HL-60 (cell line): ENCODE measurements at regions not wholly inside any gene's neighbourhood (a gene's known extent, or its start where the extent isn't known, plus 50 kb on each side); places are given as distances from the start of the nearest gene placed in this dataset.

Experiments used
- DNase-seq, 2 experiments: peaks; one replicate each; pipeline ENCODE4 v3.0.0-alpha.2; 2010 to 2020; ENCODE audit warnings: low read depth in 1 of 2, low spot score in 1 of 2
- H3K27ac ChIP-seq: fragments of 250-450 bp; sonication (Bioruptor Pico); replicated peaks from 2 replicates; pipeline ENCODE4 v1.5.1; 2020; ENCODE audit warnings: mild to moderate bottlenecking, moderate library complexity
- H3K27me3 ChIP-seq: fragments of 250-450 bp; sonication (Bioruptor Pico); 2 replicates; pipeline ENCODE4 v1.5.1; 2021; ENCODE audit warnings: mild to moderate bottlenecking, moderate library complexity; ENCODE audit not compliant: insufficient read depth, poor library complexity, severe bottlenecking
- H3K4me3 ChIP-seq: replicated peaks from 2 replicates; pipeline ENCODE4 v1.5.1; 2011; ENCODE audit warnings: mild to moderate bottlenecking, control low read depth, low read length; ENCODE audit not compliant: insufficient read depth
- CTCF ChIP-seq: IDR thresholded peaks from one replicate; pipeline ENCODE4 v1.5.1; 2011; ENCODE audit warnings: low read length, control low read depth, inconsistent platforms; ENCODE audit not compliant: insufficient read depth
- GABPA ChIP-seq: IDR thresholded peaks from 2 replicates; pipeline ENCODE4 v1.6.1; 2012; ENCODE audit warnings: low read depth
- POLR2AphosphoS5 ChIP-seq: IDR thresholded peaks from 2 replicates; pipeline ENCODE4 v1.6.1; 2012; ENCODE audit warnings: low read depth
- REST ChIP-seq: IDR thresholded peaks from 2 replicates; pipeline ENCODE4 v1.6.1; 2012; ENCODE audit warnings: low read depth; ENCODE audit not compliant: insufficient replicate concordance
- SPI1 ChIP-seq: IDR thresholded peaks from 2 replicates; pipeline ENCODE4 v1.6.1; 2012; ENCODE audit warnings: low read depth, mild to moderate bottlenecking, borderline replicate concordance

- TF ChIP-seq CTCF (no peak), GABPA (no peak), POLR2AphosphoS5 (no peak), SPI1 (no peak), REST (no peak)
- Histone ChIP-seq H3K4me3 (no peak overlapping the region), H3K27ac (no peak overlapping the region), H3K27me3 (no peaks in the 10 kb centered on the region)
- no peak for DNase-seq
Observed at GRCh38 chr11:70546191-70546940, 148.0 kb downstream of the CTTN start.

- H3K27me3 ChIP-seq = no peaks in the 10 kb centered on the region
- no peak for DNase-seq
- H3K27ac ChIP-seq = no peak overlapping the region
- H3K4me3 ChIP-seq = no peak overlapping the region
- TF ChIP-seq POLR2AphosphoS5 (no peak), GABPA (no peak), CTCF (no peak), REST (no peak), SPI1 (no peak)
Observed at GRCh38 chr11:70547386-70547785, 149.1 kb downstream of the CTTN start.

GRCh38 chr11:70547821-70548670 lies 149.7 kb downstream of the CTTN start:
- Histone ChIP-seq H3K27me3 (no peaks in the 10 kb centered on the region), H3K27ac (no peak overlapping the region), H3K4me3 (no peak overlapping the region)
- DNase-seq = no peak
- TF ChIP-seq REST (no peak), CTCF (no peak), SPI1 (no peak), GABPA (no peak), POLR2AphosphoS5 (no peak)
